Liver (tissue), 8 donors: ENCODE measurements at regions not wholly inside any gene's neighbourhood (a gene's known extent, or its start where the extent isn't known, plus 50 kb on each side); places are given as distances from the start of the nearest gene placed in this dataset.

Experiments used
- DNase-seq: peaks from one replicate; pipeline ENCODE4 v3.0.0-alpha.2; 2017; ENCODE audit warnings: low spot score
- H3K27ac ChIP-seq, 2 donors: one replicate each; pipeline ENCODE4 v1.7.0; 2013; ENCODE audit warnings: inconsistent platforms in 2 of 2, low read length in 2 of 2, control low read depth in 1 of 2, low read depth in 1 of 2, mild to moderate bottlenecking in 1 of 2
- H3K27me3 ChIP-seq, 4 donors: one replicate each; pipeline versions ENCODE4 v1.6.1 to v1.7.0; 2013; ENCODE audit warnings: low read length in 3 of 4, inconsistent platforms in 1 of 4, mild to moderate bottlenecking in 1 of 4, moderate library complexity in 1 of 4; ENCODE audit not compliant: control insufficient read depth in 4 of 4, insufficient read depth in 4 of 4
- H3K36me3 ChIP-seq, 4 donors: one replicate each; pipeline versions ENCODE4 v1.6.1 to v1.7.0; 2013; ENCODE audit warnings: low read length in 3 of 4, mild to moderate bottlenecking in 3 of 4, low read depth in 1 of 4, moderate library complexity in 1 of 4; ENCODE audit not compliant: control insufficient read depth in 4 of 4, insufficient read depth in 3 of 4
- H3K4me1 ChIP-seq, 4 donors: one replicate each; pipeline versions ENCODE4 v1.6.1 to v1.7.0; 2013; ENCODE audit warnings: low read length in 3 of 4, mild to moderate bottlenecking in 3 of 4, moderate library complexity in 1 of 4; ENCODE audit not compliant: control insufficient read depth in 4 of 4, insufficient read depth in 4 of 4
- H3K4me3 ChIP-seq, 3 donors: one replicate each; pipeline versions ENCODE4 v1.6.1 to v1.7.0; 2013; ENCODE audit warnings: low read length in 3 of 3, control low read depth in 1 of 3, low read depth in 1 of 3, mild to moderate bottlenecking in 1 of 3
- H3K9ac ChIP-seq, 2 donors: one replicate each; pipeline ENCODE4 v1.7.0; 2013; ENCODE audit warnings: low read length in 2 of 2, mild to moderate bottlenecking in 2 of 2, moderate library complexity in 2 of 2, control low read depth in 1 of 2, low read depth in 1 of 2
- H3K9me3 ChIP-seq, 4 donors: one replicate each; pipeline versions ENCODE4 v1.6.1 to v1.7.0; 2013; ENCODE audit warnings: low read length in 3 of 4; ENCODE audit not compliant: control insufficient read depth in 4 of 4
- ATF3 ChIP-seq: IDR thresholded peaks from 2 replicates; pipeline ENCODE4 v1.6.1; 2016; ENCODE audit warnings: antibody characterized with exemption
- CTCF ChIP-seq: fragments of 150-350 bp; IDR thresholded peaks from 2 replicates; pipeline ENCODE4 v1.5.1; 2017; ENCODE audit warnings: improper control_type of control experiment, low read depth, low read length; ENCODE audit not compliant: missing input control
- EGR1 ChIP-seq, 2 donors: IDR thresholded peaks; 2 replicates each; pipeline ENCODE4 v1.6.1; 2016 to 2018; ENCODE audit warnings: antibody characterized with exemption in 2 of 2, low read depth in 2 of 2
- FOXA1 ChIP-seq: IDR thresholded peaks from 2 replicates; pipeline ENCODE4 v1.6.1; 2016; ENCODE audit warnings: antibody characterized with exemption
- FOXA2 ChIP-seq: IDR thresholded peaks from 2 replicates; pipeline ENCODE4 v1.6.1; 2016; ENCODE audit warnings: antibody characterized with exemption
- GABPA ChIP-seq, 2 donors: IDR thresholded peaks in 1 of 2; conservative IDR thresholded peaks in 1 of 2; 2 replicates each; pipeline ENCODE4 v1.6.1; 2016; ENCODE audit warnings: antibody characterized with exemption in 2 of 2, mild to moderate bottlenecking in 1 of 2, moderate library complexity in 1 of 2
- HNF4A ChIP-seq, 2 donors: conservative IDR thresholded peaks; 2 replicates each; pipeline ENCODE4 v1.6.1; 2016; ENCODE audit warnings: antibody characterized with exemption in 2 of 2, mild to moderate bottlenecking in 2 of 2
- HNF4G ChIP-seq: IDR thresholded peaks from 2 replicates; pipeline ENCODE4 v1.6.1; 2016; ENCODE audit warnings: antibody characterized with exemption
- JUND ChIP-seq, 2 donors: IDR thresholded peaks; 2 replicates each; pipeline ENCODE4 v1.6.1; 2016; ENCODE audit warnings: antibody characterized with exemption in 2 of 2
- MAX ChIP-seq: IDR thresholded peaks from 2 replicates; pipeline ENCODE4 v1.6.1; 2016; ENCODE audit warnings: antibody characterized with exemption
- NR2F2 ChIP-seq: IDR thresholded peaks from 2 replicates; pipeline ENCODE4 v1.6.1; 2016; ENCODE audit warnings: antibody characterized with exemption
- RAD21 ChIP-seq, 2 donors: IDR thresholded peaks; 2 replicates each; pipeline ENCODE4 v1.6.1; 2016; ENCODE audit warnings: antibody characterized with exemption in 2 of 2, mild to moderate bottlenecking in 2 of 2
- REST ChIP-seq: IDR thresholded peaks from 2 replicates; pipeline ENCODE4 v1.6.1; 2016; ENCODE audit warnings: antibody characterized with exemption, mild to moderate bottlenecking
- RXRA ChIP-seq, 2 donors: IDR thresholded peaks; 2 replicates each; pipeline ENCODE4 v1.6.1; 2017 to 2018; ENCODE audit warnings: antibody characterized with exemption in 2 of 2, mild to moderate bottlenecking in 1 of 2
- SP1 ChIP-seq: IDR thresholded peaks from 2 replicates; pipeline ENCODE4 v1.6.1; 2018; ENCODE audit warnings: antibody characterized with exemption, mild to moderate bottlenecking
- TAF1 ChIP-seq: conservative IDR thresholded peaks from 2 replicates; pipeline ENCODE4 v1.6.1; 2016; ENCODE audit warnings: antibody characterized with exemption, mild to moderate bottlenecking
- YY1 ChIP-seq: IDR thresholded peaks from 2 replicates; pipeline ENCODE4 v1.6.1; 2016; ENCODE audit warnings: antibody characterized with exemption, mild to moderate bottlenecking
- ZBTB33 ChIP-seq: IDR thresholded peaks from 2 replicates; pipeline ENCODE4 v1.6.1; 2016; ENCODE audit warnings: antibody characterized with exemption
- WGBS: extraction: QIAGEN DNeasy Blood & Tissue Kit; methylation state at CpG from one replicate; pipeline ENCODE4 v1.1.7; 2013; 5-methylcytosine and 5-hydroxymethylcytosine counted together
- donor health status: healthy.
- donor health status: healthy.
- donor health status: healthy.
- donor health status: healthy.
- donor health status: healthy.

- TF ChIP-seq SP1: no peak
- TF ChIP-seq NR2F2: no peak
- no peak for TF ChIP-seq CTCF
- no peak for TF ChIP-seq TAF1
- TF ChIP-seq EGR1 (IDR thresholded peaks at IDR 0.05; ENCODE audit: low read depth in 2 of 2): no peak
- no peak for TF ChIP-seq HNF4G
- TF ChIP-seq GABPA (IDR thresholded peaks at IDR 0.05 in 1 of 2, conservative IDR thresholded peaks at IDR 0.05 in 1 of 2): no peak
Observed at GRCh38 chr16:86215979-86216585, 294.2 kb upstream of the FOXF1 start (continued).

GRCh38 chr16:86216591-86216990, 293.7 kb upstream of the FOXF1 start:
- no peak overlapping the region for H3K4me3 ChIP-seq
- no peaks in the 10 kb centered on the region for H3K4me1 ChIP-seq
- H3K36me3 ChIP-seq: no peaks in the 10 kb centered on the region
- no peak overlapping the region for H3K9ac ChIP-seq
- H3K27ac ChIP-seq: no peak overlapping the region
- no peaks in the 10 kb centered on the region for H3K27me3 ChIP-seq
- DNase-seq: no peak
- no peaks in the 10 kb centered on the region for H3K9me3 ChIP-seq
- WGBS: 78% methylated on average over 9 of the region's 9 CpGs
- no peak for TF ChIP-seq RAD21 (IDR thresholded peaks at IDR 0.05)
- no peak for TF ChIP-seq SP1
- TF ChIP-seq YY1: no peak
- TF ChIP-seq HNF4G: no peak
- TF ChIP-seq HNF4A (conservative IDR thresholded peaks at IDR 0.05): no peak
- TF ChIP-seq EGR1 (IDR thresholded peaks at IDR 0.05; ENCODE audit: low read depth in 2 of 2): no peak
- TF ChIP-seq FOXA2: no peak
- TF ChIP-seq NR2F2: no peak
- TF ChIP-seq MAX: no peak
- no peak for TF ChIP-seq ATF3
- no peak for TF ChIP-seq GABPA (IDR thresholded peaks at IDR 0.05 in 1 of 2, conservative IDR thresholded peaks at IDR 0.05 in 1 of 2)
- TF ChIP-seq CTCF: no peak
- TF ChIP-seq TAF1: no peak
- no peak for TF ChIP-seq JUND (IDR thresholded peaks at IDR 0.05)
- no peak for TF ChIP-seq FOXA1
- no peak for TF ChIP-seq REST
- no peak for TF ChIP-seq RXRA (IDR thresholded peaks at IDR 0.05)
- no peak for TF ChIP-seq ZBTB33
